ENCODE measurements at regions not wholly inside any gene's neighbourhood (a gene's known extent, or its start where the extent isn't known, plus 50 kb on each side); places are given as distances from the start of the nearest gene placed in this dataset.

DNA sequence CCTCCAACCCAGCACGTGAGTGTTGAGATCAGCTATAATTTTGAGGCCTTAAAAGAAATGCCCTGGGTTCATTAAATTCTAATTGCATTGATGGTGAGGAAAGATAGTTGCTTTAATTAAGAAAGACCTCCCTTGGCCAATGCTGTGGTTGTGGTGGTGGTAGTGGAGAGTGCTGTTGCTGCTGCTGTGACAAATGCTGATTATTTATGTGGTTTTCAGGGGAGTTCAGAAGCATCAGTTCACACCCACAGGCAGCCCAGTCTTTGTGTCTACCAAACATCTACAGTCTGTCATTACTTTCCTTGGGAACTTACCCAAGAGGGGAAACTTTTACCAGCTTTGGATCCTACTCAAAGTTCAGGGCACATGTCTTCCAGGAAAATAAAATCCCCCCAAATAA, 178.4 kb upstream of the PARP11 start:
- no peak for TF ChIP-seq POLR2A (IDR thresholded peaks at IDR 0.05)
- WGBS, 2 donors = 80% methylated on average over 1 of the region's 1 CpG
- Histone ChIP-seq H3K4me3 (no peak overlapping the region), H3K36me3 (ENCODE audit: low read depth, missing control alignments) (no peaks in the 10 kb centered on the region), H3K4me1 (no peaks in the 10 kb centered on the region), H3K27me3 (no peaks in the 10 kb centered on the region), H3K9me3 (no peaks in the 10 kb centered on the region), H3K27ac (no peak overlapping the region)
- intact Hi-C loops (cut with DNase I; ENCODE audit: low total_unique reads) = no loop called here
- no peak for DNase-seq

DNA sequence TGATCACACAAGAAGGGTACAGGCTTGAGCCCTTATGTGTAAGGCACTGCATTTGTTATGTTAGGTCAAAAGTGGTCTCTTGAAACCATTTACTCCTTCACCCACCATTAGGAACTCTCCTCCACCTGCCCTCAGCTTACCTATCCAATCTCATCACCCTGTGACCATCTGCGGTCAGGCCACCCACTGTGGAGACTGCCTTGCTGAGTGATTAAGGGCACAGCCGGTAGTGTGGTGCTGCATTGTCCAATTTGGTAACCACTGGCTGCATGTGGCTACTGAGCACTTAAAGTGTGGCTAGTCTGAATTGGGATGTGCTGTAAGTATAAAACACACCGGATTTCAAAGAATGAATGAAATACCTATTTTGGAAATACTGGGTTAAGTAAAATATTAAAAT, 177.1 kb upstream of the PARP11 start:
- no peak overlapping the region for H3K27ac ChIP-seq
- WGBS, 2 donors = 95% methylated on average over 3 of the region's 3 CpGs
- H3K36me3 ChIP-seq (ENCODE audit: low read depth, missing control alignments) = no peaks in the 10 kb centered on the region
- DNase-seq = no peak
- no peaks in the 10 kb centered on the region for H3K9me3 ChIP-seq
- no peaks in the 10 kb centered on the region for H3K27me3 ChIP-seq
- TF ChIP-seq POLR2A (IDR thresholded peaks at IDR 0.05) = no peak
- intact Hi-C loops (cut with DNase I; ENCODE audit: low total_unique reads) = no loop called here
- H3K4me3 ChIP-seq = no peak overlapping the region
- no peaks in the 10 kb centered on the region for H3K4me1 ChIP-seq

DNA sequence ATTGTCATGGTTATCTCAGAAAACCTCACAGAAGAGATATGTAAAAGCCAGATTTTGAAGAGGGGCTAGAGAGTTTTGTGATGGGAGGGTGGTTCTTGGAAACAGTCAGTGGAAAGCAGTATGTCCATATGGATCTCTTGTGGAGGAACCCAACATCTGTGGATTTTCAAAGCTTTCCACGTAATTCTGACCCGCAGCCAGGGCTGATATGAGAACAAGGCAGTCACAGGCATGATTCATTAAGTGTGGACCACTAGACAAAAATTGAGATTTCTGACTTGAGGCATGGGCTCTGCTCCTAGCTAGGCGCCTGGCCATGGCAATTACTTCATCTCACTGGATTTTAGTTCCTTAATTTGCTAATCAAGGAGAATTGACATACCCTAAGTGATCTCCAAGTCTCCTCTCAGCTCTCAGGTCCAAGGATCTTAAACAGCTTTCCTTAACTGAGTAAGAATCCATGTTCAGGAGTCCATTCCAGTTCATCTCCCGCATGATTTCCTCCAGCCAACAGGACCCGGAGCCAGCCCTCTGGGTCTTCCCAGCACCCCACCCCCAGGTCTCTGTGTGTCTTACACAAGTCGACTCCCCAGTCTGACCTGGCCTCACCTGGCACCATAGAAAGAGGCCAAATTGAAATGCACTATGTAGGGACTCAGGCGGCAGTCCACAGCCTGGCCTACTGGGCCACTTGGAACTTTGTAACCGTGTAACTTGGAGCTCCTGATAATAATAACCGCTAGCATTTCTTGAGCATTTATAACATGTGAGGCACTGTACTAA, 176.3 kb upstream of the PARP11 start:
- H3K9me3 ChIP-seq = no peaks in the 10 kb centered on the region
- H3K4me1 ChIP-seq = no peaks in the 10 kb centered on the region
- TF ChIP-seq POLR2A (IDR thresholded peaks at IDR 0.05) = no peak
- TF ChIP-seq, protein P1, sequence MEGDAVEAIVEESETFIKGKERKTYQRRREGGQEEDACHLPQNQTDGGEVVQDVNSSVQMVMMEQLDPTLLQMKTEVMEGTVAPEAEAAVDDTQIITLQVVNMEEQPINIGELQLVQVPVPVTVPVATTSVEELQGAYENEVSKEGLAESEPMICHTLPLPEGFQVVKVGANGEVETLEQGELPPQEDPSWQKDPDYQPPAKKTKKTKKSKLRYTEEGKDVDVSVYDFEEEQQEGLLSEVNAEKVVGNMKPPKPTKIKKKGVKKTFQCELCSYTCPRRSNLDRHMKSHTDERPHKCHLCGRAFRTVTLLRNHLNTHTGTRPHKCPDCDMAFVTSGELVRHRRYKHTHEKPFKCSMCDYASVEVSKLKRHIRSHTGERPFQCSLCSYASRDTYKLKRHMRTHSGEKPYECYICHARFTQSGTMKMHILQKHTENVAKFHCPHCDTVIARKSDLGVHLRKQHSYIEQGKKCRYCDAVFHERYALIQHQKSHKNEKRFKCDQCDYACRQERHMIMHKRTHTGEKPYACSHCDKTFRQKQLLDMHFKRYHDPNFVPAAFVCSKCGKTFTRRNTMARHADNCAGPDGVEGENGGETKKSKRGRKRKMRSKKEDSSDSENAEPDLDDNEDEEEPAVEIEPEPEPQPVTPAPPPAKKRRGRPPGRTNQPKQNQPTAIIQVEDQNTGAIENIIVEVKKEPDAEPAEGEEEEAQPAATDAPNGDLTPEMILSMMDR (IDR thresholded peaks at IDR 0.05) = no peak
- intact Hi-C loops (cut with DNase I; ENCODE audit: low total_unique reads) = no loop called here
- no peaks in the 10 kb centered on the region for H3K27me3 ChIP-seq
- WGBS, 2 donors = 77 to 82% methylated on average over 9 of the region's 9 CpGs
- no peak overlapping the region for H3K4me3 ChIP-seq
- DNase-seq = no peak
- H3K36me3 ChIP-seq (ENCODE audit: low read depth, missing control alignments) = no peaks in the 10 kb centered on the region
- no peak overlapping the region for H3K27ac ChIP-seq

DNA sequence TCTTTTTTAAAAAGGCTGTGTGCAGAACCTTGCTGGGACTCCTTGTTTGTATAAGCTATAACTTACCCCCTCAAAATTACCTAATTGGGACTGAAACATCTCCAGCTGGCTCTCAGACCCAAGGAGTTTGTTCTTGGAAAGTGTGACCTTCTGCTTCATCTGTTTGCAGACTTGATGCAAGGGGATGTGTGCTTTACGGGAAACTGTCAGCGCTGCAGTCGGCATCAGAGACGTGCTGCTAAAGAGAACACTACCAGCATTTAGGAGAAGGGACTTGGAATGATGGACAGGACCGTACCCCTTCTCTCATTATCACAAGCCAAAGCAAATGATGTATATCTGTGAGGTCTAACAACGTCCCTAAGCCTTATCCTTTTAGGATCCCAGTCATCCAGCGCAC, 174.2 kb upstream of the PARP11 start:
- no peak overlapping the region for H3K4me3 ChIP-seq
- no peak for TF ChIP-seq POLR2A (IDR thresholded peaks at IDR 0.05)
- TF ChIP-seq, protein P1 (IDR thresholded peaks at IDR 0.05) = no peak
- H3K27me3 ChIP-seq = no peaks in the 10 kb centered on the region
- no peak for DNase-seq
- WGBS, 2 donors = 74 to 79% methylated on average over 7 of the region's 7 CpGs
- no peak overlapping the region for H3K27ac ChIP-seq
- intact Hi-C loops (cut with DNase I; ENCODE audit: low total_unique reads) = no loop called here
- no peaks in the 10 kb centered on the region for H3K9me3 ChIP-seq
- no peaks in the 10 kb centered on the region for H3K36me3 ChIP-seq (ENCODE audit: low read depth, missing control alignments)
- H3K4me1 ChIP-seq = no peaks in the 10 kb centered on the region

DNA sequence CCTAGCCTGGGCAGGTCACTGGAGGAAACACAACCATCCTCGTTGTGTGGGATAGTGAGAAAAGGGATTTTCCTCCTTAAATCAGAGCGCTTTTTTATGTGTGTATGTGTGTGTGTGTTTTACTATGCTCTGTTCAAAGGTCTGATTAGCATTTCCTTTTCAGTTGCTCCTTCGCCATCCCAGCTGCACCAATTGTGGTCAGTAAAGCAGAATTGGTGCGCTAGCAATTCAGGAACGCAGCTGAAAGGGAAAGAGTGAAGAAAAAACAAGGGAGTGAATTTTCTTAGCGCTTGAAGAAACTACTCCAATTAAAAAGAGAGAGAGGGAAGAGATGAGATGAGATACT, 173.3 kb upstream of the PARP11 start:
- DNase-seq = no peak
- H3K4me3 ChIP-seq = no peak overlapping the region
- H3K27me3 ChIP-seq = no peaks in the 10 kb centered on the region
- WGBS, 2 donors = 57 to 69% methylated on average over 6 of the region's 6 CpGs
- no peaks in the 10 kb centered on the region for H3K9me3 ChIP-seq
- H3K36me3 ChIP-seq (ENCODE audit: low read depth, missing control alignments) = no peaks in the 10 kb centered on the region
- TF ChIP-seq, protein P1 (IDR thresholded peaks at IDR 0.05) = no peak
- TF ChIP-seq POLR2A (IDR thresholded peaks at IDR 0.05) = no peak
- intact Hi-C loops (cut with DNase I; ENCODE audit: low total_unique reads) = no loop called here
- no peaks in the 10 kb centered on the region for H3K4me1 ChIP-seq
- H3K27ac ChIP-seq = no peak overlapping the region

Data from testis (tissue), 2 donors.